ENCODE measurements at regions not wholly inside any gene's neighbourhood (a gene's known extent, or its start where the extent isn't known, plus 50 kb on each side); places are given as distances from the start of the nearest gene placed in this dataset.

- Histone ChIP-seq H3K4me3 (ENCODE audit: low read depth, low read length) (no peak overlapping the region), H3K36me3 (ENCODE audit: insufficient read depth) (no peaks in the 10 kb centered on the region), H3K4me1 (ENCODE audit: insufficient read depth) (peaks cover 1% of the 10 kb centered on the region), H3K27ac (ENCODE audit: low read depth) (no peak overlapping the region)
- DNase-seq (ENCODE audit: extremely low spot score), result no peak
- WGBS, result 89% methylated on average over 4 of the region's 4 CpGs
Measured at GRCh38 chr13:99042521-99043250, 64.8 kb upstream of the DOCK9 start.

- H3K4me1 ChIP-seq (ENCODE audit: insufficient read depth), result peaks cover 1% of the 10 kb centered on the region
- no peak overlapping the region for H3K27ac ChIP-seq (ENCODE audit: low read depth)
- H3K36me3 ChIP-seq (ENCODE audit: insufficient read depth), result no peaks in the 10 kb centered on the region
- DNase-seq (ENCODE audit: extremely low spot score), result no peak
- WGBS, result 80% methylated on average over 4 of the region's 4 CpGs
- H3K4me3 ChIP-seq (ENCODE audit: low read depth, low read length), result no peak overlapping the region
Measured at GRCh38 chr13:99043831-99044231, 66.0 kb upstream of the DOCK9 start.

- WGBS, result 83% methylated on average over 4 of the region's 4 CpGs
- no peak for DNase-seq (ENCODE audit: extremely low spot score)
- no peaks in the 10 kb centered on the region for H3K36me3 ChIP-seq (ENCODE audit: insufficient read depth)
- peaks cover 1% of the 10 kb centered on the region for H3K4me1 ChIP-seq (ENCODE audit: insufficient read depth)
- no peak overlapping the region for H3K4me3 ChIP-seq (ENCODE audit: low read depth, low read length)
- H3K27ac ChIP-seq (ENCODE audit: low read depth), result no peak overlapping the region
Measured at GRCh38 chr13:99044764-99045163, 66.9 kb upstream of the DOCK9 start.

- H3K27ac ChIP-seq (ENCODE audit: low read depth), result no peak overlapping the region
- WGBS, result 82% methylated on average over 1 of the region's 1 CpG
- no peak for DNase-seq (ENCODE audit: extremely low spot score)
- H3K4me3 ChIP-seq (ENCODE audit: low read depth, low read length), result no peak overlapping the region
- H3K36me3 ChIP-seq (ENCODE audit: insufficient read depth), result no peaks in the 10 kb centered on the region
- peaks cover 1% of the 10 kb centered on the region for H3K4me1 ChIP-seq (ENCODE audit: insufficient read depth)
Measured at GRCh38 chr13:99045396-99045795, 67.5 kb upstream of the DOCK9 start.

- Histone ChIP-seq H3K4me3 (ENCODE audit: low read depth, low read length) (no peak overlapping the region), H3K4me1 (ENCODE audit: insufficient read depth) (peaks cover 1% of the 10 kb centered on the region), H3K27ac (ENCODE audit: low read depth) (peak overlapping the region; percentile 62), H3K36me3 (ENCODE audit: insufficient read depth) (no peaks in the 10 kb centered on the region)
- WGBS, result 27% methylated on average over 4 of the region's 4 CpGs
- no peak for DNase-seq (ENCODE audit: extremely low spot score)
Measured at GRCh38 chr13:99046851-99047250, 69.0 kb upstream of the DOCK9 start.

GRCh38 chr13:99050983-99051488 lies 73.2 kb upstream of the DOCK9 start:
- H3K36me3 ChIP-seq (ENCODE audit: insufficient read depth), result no peaks in the 10 kb centered on the region
- no peak overlapping the region for H3K27ac ChIP-seq (ENCODE audit: low read depth)
- no peak overlapping the region for H3K4me3 ChIP-seq (ENCODE audit: low read depth, low read length)
- WGBS, result 90% methylated on average over 7 of the region's 7 CpGs
- no peak for DNase-seq (ENCODE audit: extremely low spot score)
- no peaks in the 10 kb centered on the region for H3K4me1 ChIP-seq (ENCODE audit: insufficient read depth)

GRCh38 chr13:99051768-99052455 lies 74.0 kb upstream of the DOCK9 start:
- Histone ChIP-seq H3K4me1 (ENCODE audit: insufficient read depth) (no peaks in the 10 kb centered on the region), H3K36me3 (ENCODE audit: insufficient read depth) (no peaks in the 10 kb centered on the region), H3K27ac (ENCODE audit: low read depth) (no peak overlapping the region), H3K4me3 (ENCODE audit: low read depth, low read length) (no peak overlapping the region)
- DNase-seq (ENCODE audit: extremely low spot score), result no peak
- WGBS, result 75% methylated on average over 2 of the region's 2 CpGs

- H3K27ac ChIP-seq (ENCODE audit: low read depth), result no peak overlapping the region
- H3K4me3 ChIP-seq (ENCODE audit: low read depth, low read length), result no peak overlapping the region
- H3K4me1 ChIP-seq (ENCODE audit: insufficient read depth), result no peaks in the 10 kb centered on the region
- DNase-seq (ENCODE audit: extremely low spot score), result no peak
- WGBS, result 82% methylated on average over 5 of the region's 5 CpGs
- no peaks in the 10 kb centered on the region for H3K36me3 ChIP-seq (ENCODE audit: insufficient read depth)
Measured at GRCh38 chr13:99053636-99054233, 75.9 kb upstream of the DOCK9 start.

- Histone ChIP-seq H3K4me3 (ENCODE audit: low read depth, low read length) (no peak overlapping the region), H3K36me3 (ENCODE audit: insufficient read depth) (no peaks in the 10 kb centered on the region), H3K4me1 (ENCODE audit: insufficient read depth) (no peaks in the 10 kb centered on the region), H3K27ac (ENCODE audit: low read depth) (no peak overlapping the region)
- no peak for DNase-seq (ENCODE audit: extremely low spot score)
- 75% methylated on average over 10 of the region's 10 CpGs for WGBS
Measured at GRCh38 chr13:99055281-99055680, 77.4 kb upstream of the DOCK9 start.

- 67% methylated on average over 1 of the region's 1 CpG for WGBS
- Histone ChIP-seq H3K27ac (ENCODE audit: low read depth) (no peak overlapping the region), H3K4me1 (ENCODE audit: insufficient read depth) (no peaks in the 10 kb centered on the region), H3K36me3 (ENCODE audit: insufficient read depth) (no peaks in the 10 kb centered on the region), H3K4me3 (ENCODE audit: low read depth, low read length) (no peak overlapping the region)
- DNase-seq (ENCODE audit: extremely low spot score), result no peak
Measured at GRCh38 chr13:99055735-99056134, 77.9 kb upstream of the DOCK9 start.

- DNase-seq (ENCODE audit: extremely low spot score), result no peak
- H3K36me3 ChIP-seq (ENCODE audit: insufficient read depth), result no peaks in the 10 kb centered on the region
- 87% methylated on average over 7 of the region's 7 CpGs for WGBS
- H3K4me1 ChIP-seq (ENCODE audit: insufficient read depth), result no peaks in the 10 kb centered on the region
- no peak overlapping the region for H3K27ac ChIP-seq (ENCODE audit: low read depth)
- H3K4me3 ChIP-seq (ENCODE audit: low read depth, low read length), result no peak overlapping the region
Measured at GRCh38 chr13:99056381-99057014, 78.6 kb upstream of the DOCK9 start.

- Histone ChIP-seq H3K27ac (ENCODE audit: low read depth) (no peak overlapping the region), H3K36me3 (ENCODE audit: insufficient read depth) (no peaks in the 10 kb centered on the region), H3K4me1 (ENCODE audit: insufficient read depth) (no peaks in the 10 kb centered on the region), H3K4me3 (ENCODE audit: low read depth, low read length) (no peak overlapping the region)
- 71% methylated on average over 4 of the region's 4 CpGs for WGBS
- DNase-seq (ENCODE audit: extremely low spot score), result no peak
Measured at GRCh38 chr13:99057310-99057975, 79.6 kb upstream of the DOCK9 start.
